ENCODE measurements at regions not wholly inside any gene's neighbourhood (a gene's known extent, or its start where the extent isn't known, plus 50 kb on each side); places are given as distances from the start of the nearest gene placed in this dataset.
"Not testable (repeated sequence)": the region's sequence is repeated elsewhere in the genome, so short reads cannot be mapped to it uniquely, and the experiment has no call there.

DNA sequence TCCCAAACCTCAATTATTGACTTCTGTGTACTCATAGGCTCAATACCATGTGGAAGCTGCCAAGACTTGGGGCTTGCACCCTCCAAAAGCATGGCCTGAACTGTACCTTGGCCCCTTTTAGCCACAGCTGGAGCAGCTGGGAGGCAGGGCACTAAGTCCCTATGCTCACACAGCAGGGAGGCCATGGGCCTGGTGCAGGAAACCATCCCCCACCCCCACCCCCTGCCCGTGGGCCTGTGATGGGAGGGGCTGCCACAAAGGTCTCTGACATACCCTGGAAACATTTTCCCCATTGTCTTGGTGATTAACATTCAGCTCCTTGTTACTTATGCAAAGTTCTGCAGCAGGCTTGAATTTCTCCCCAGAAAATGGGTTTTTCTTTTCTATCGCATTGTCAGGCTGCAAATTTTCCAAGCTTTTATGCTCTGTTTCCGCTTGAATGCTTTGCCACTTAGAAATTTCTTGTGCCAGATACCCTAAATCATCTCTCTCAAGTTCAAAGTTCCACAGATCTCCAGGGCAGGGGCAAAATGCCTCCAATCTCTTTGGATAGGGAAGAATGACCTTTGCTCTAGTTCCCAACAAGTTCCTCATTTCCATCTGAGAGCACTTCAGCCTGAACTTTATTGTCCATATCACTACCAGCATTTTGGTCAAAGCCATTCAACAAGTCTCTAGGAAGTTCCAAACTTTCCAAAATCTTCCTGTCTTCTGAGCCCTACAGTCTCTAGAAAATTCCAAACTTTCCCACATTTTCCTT, 141.8 kb downstream of the AHR start:
- not testable (repeated sequence) for H3K4me2 ChIP-seq (ENCODE audit: low read length); H3K9ac ChIP-seq (ENCODE audit: low read depth, low read length); H3K9me3 ChIP-seq (replicated peaks; ENCODE audit: low read length); H3K4me3 ChIP-seq (ENCODE audit: low read length); H3K4me1 ChIP-seq (ENCODE audit: control insufficient read depth, insufficient read depth, low read length); H3K27me3 ChIP-seq (ENCODE audit: control insufficient read depth, insufficient read depth, low read length); H3K36me3 ChIP-seq (ENCODE audit: insufficient read depth, low read length)

DNA sequence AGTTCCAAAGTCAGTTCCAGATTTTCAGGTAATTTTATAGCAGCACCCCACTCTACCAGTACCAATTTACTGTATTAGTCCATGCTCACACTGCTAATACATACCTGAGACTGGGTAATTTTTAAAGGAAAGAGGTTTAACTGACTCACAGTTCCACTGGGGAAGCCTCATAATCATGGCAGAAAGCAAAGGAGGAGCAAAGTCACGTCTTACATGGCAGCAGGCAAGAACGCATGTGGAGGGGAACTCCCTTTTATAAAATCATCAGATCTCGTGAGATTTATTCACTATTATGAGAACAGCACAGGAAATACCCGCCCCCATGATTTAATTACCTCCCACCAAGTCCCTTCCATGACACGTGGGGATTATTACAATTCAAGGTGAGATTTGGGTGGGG, 142.4 kb downstream of the AHR start:
- H3K36me3 ChIP-seq (ENCODE audit: insufficient read depth, low read length): no peaks in the 10 kb centered on the region
- peaks cover 9% of the 10 kb centered on the region for H3K4me1 ChIP-seq (ENCODE audit: control insufficient read depth, insufficient read depth, low read length)
- no peak overlapping the region for H3K4me3 ChIP-seq (ENCODE audit: low read length)
- H3K9ac ChIP-seq (ENCODE audit: low read depth, low read length): no peak overlapping the region
- no peaks in the 10 kb centered on the region for H3K9me3 ChIP-seq (replicated peaks; ENCODE audit: low read length)
- no peaks in the 10 kb centered on the region for H3K27me3 ChIP-seq (ENCODE audit: control insufficient read depth, insufficient read depth, low read length)
- H3K4me2 ChIP-seq (ENCODE audit: low read length): no peak overlapping the region

DNA sequence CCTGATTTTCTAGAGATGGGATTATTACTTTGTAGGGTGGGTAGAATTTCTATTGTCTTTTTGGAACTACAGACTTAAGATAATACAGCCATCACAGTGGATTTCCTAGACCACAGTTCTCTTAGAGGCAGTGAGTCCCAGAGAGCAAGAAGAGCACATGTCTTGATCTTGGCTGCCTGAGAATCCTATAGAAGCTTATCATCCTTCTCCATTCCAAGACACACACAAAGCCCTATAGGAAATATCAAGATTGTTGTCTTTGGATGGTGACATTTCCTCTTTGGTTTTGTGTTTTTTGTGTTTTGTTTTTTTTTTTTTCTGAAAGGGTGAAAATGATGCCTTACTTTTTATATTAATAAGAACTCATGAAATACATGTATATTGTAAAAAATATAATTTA, 143.1 kb downstream of the AHR start:
- no peak overlapping the region for H3K9ac ChIP-seq (ENCODE audit: low read depth, low read length)
- H3K4me1 ChIP-seq (ENCODE audit: control insufficient read depth, insufficient read depth, low read length): peaks cover 9% of the 10 kb centered on the region
- no peaks in the 10 kb centered on the region for H3K36me3 ChIP-seq (ENCODE audit: insufficient read depth, low read length)
- H3K27me3 ChIP-seq (ENCODE audit: control insufficient read depth, insufficient read depth, low read length): no peaks in the 10 kb centered on the region
- no peak overlapping the region for H3K4me2 ChIP-seq (ENCODE audit: low read length)
- no peaks in the 10 kb centered on the region for H3K9me3 ChIP-seq (replicated peaks; ENCODE audit: low read length)
- no peak overlapping the region for H3K4me3 ChIP-seq (ENCODE audit: low read length)

DNA sequence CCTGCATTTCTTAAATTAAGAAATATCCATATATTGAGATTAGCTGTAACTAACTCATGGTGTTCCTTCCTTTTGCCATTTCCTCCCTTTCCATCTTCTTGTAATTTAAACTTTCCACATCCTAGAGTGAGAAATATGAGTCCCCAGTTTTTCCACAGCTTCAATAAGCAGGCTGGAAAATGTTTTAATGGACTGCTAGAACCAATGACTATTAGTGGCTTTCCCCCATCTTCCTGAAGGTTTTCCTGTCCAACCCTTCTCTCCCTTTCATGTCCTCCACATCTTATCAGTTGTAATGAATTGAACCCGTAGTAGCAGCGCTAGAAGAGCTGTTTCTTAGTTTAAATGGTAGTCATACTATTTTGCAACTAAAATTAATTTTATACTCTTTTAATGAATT, 145.7 kb downstream of the AHR start:
- no peaks in the 10 kb centered on the region for H3K36me3 ChIP-seq (ENCODE audit: insufficient read depth, low read length)
- no peak overlapping the region for H3K9ac ChIP-seq (ENCODE audit: low read depth, low read length)

DNA sequence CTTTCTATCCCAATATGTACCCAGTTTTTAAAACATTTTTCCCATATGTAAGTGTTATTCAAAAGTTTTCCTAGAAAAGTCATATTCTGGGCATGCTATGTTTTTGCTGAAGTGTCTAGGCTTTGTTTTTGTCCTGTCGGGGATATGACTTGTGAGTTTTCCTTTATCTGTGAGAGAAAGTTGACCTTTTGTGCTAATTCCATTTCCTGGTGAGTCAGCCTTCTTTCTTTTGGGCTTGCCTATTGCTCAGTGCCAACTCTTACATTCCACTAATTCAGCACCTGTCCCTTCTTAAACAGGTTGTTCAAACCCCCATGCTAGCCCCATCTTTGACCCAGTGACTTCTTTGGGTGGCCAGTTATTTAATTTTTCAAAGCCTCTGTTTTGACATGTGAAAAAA, 146.2 kb downstream of the AHR start:
- no peak overlapping the region for H3K9ac ChIP-seq (ENCODE audit: low read depth, low read length)
- no peak overlapping the region for H3K4me3 ChIP-seq (ENCODE audit: low read length)
- H3K4me1 ChIP-seq (ENCODE audit: control insufficient read depth, insufficient read depth, low read length): peaks cover 9% of the 10 kb centered on the region
- no peaks in the 10 kb centered on the region for H3K27me3 ChIP-seq (ENCODE audit: control insufficient read depth, insufficient read depth, low read length)
- H3K36me3 ChIP-seq (ENCODE audit: insufficient read depth, low read length): no peaks in the 10 kb centered on the region
- no peaks in the 10 kb centered on the region for H3K9me3 ChIP-seq (replicated peaks; ENCODE audit: low read length)
- no peak overlapping the region for H3K4me2 ChIP-seq (ENCODE audit: low read length)

More for the DNA sequence above, 145.7 kb downstream of the AHR start:
- Histone ChIP-seq H3K9me3 (replicated peaks; ENCODE audit: low read length) (no peaks in the 10 kb centered on the region), H3K4me3 (ENCODE audit: low read length) (no peak overlapping the region), H3K4me2 (ENCODE audit: low read length) (no peak overlapping the region), H3K27me3 (ENCODE audit: control insufficient read depth, insufficient read depth, low read length) (no peaks in the 10 kb centered on the region), H3K4me1 (ENCODE audit: control insufficient read depth, insufficient read depth, low read length) (peaks cover 9% of the 10 kb centered on the region)

DNA sequence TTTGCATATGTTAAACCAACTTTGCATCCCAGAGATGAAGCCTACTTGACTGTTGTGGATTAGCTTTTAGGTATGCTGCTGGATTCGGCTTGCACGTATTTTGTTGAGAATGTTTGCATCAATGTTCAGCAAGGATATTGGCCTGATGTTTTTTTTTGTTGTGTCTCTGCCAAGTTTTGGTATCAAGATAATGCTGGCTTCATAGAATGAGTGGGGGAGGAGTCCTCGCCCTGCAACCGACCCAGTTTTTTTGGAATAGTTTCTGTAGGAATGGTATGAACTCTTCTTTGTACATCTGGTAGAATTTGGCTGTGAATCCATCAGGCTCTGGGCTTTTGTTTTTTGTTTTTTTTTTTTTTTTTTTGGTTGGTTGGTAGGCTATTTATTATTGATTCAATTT, 147.9 kb downstream of the AHR start:
- Histone ChIP-seq H3K4me3 (ENCODE audit: low read length) (no peak overlapping the region), H3K9me3 (replicated peaks; ENCODE audit: low read length) (no peaks in the 10 kb centered on the region), H3K4me1 (ENCODE audit: control insufficient read depth, insufficient read depth, low read length) (peaks cover 9% of the 10 kb centered on the region), H3K4me2 (ENCODE audit: low read length) (no peak overlapping the region), H3K9ac (ENCODE audit: low read depth, low read length) (no peak overlapping the region), H3K36me3 (ENCODE audit: insufficient read depth, low read length) (no peaks in the 10 kb centered on the region), H3K27me3 (ENCODE audit: control insufficient read depth, insufficient read depth, low read length) (no peaks in the 10 kb centered on the region)

DNA sequence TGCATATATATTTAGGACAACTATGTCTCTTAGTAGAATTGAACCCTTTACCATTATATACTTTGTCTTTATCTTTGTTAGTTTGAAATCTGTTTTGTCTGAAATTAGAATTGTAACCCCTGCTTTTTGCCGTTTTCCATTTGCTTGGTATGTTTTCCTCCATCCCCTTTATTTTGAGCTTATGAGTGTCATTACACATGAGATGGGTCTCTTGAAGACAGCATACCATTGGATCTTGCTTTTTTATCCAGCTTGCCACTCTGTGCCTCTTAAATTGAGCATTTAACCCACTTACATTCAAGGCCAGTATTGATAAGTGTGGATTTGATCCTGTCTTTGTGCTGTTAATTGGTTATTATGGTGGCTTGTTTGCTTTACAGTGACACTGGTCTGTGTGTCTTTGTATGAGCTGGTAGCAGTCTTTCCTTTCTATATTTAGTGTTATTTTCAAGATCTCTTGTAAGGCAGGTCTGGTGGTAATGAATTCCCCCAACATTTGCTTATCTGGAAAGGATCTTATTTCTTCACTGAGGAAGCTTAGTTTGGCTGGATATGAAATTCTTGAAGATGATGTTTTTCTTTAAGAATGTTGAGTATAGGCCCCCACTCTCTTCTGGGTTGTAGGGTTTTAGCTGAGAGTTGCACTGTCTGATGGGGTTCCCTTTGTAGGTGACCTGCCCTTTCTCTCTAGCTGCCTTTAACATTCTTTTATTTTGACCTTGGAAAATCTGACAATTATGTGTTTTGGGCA, 149.5 kb downstream of the AHR start:
- Histone ChIP-seq H3K36me3 (ENCODE audit: insufficient read depth, low read length) (no peaks in the 10 kb centered on the region), H3K4me2 (ENCODE audit: low read length) (no peak overlapping the region)

DNA sequence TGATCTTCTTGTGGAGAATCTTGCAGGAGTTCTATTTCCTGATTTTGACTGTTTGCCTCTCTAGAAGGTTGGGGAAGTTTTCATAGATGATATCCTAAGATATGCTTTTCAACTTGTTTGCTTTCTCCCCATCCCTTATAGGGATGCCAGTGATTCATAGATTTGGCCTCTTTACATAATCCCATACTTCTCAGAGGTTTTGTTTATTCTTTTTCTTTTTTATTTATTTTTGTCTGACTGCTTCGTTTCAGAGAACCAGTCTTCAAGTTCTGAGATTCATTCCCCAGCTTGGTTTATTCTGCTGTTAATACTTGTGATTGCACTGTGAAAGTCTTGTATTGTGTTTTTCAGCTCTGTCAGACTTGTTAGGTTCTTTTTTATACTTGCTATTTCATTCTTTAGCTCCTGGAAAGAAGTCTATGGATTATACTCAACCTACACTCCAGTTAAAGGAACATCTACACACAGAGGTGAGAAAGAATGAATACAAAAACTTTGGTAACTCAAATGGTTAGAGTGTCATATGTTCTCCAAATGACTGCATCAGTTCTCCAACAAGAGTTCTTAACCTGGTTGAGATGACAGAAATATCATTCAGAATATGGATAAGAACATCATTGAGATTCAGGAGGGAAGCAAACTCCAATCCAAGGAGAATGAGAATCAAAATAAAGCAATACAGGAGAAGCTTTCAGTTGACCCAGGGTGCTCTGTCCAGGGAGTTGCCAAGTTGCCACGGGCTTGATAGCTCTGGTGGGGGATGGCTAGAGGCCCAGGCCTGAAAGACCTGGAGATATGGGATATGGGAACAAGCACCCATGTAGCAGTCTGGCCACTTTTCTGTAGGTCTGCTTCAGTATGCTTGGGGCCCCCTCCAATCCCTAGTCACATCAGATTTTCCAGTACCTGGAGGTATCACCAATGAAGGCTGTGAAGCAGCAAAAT, 150.3 kb downstream of the AHR start:
- no peaks in the 10 kb centered on the region for H3K36me3 ChIP-seq (ENCODE audit: insufficient read depth, low read length)
- no peaks in the 10 kb centered on the region for H3K27me3 ChIP-seq (ENCODE audit: control insufficient read depth, insufficient read depth, low read length)
- no peak overlapping the region for H3K4me2 ChIP-seq (ENCODE audit: low read length)
- H3K9ac ChIP-seq (ENCODE audit: low read depth, low read length): no peak overlapping the region
- peaks cover 9% of the 10 kb centered on the region for H3K4me1 ChIP-seq (ENCODE audit: control insufficient read depth, insufficient read depth, low read length)
- no peak overlapping the region for H3K4me3 ChIP-seq (ENCODE audit: low read length)
- no peaks in the 10 kb centered on the region for H3K9me3 ChIP-seq (replicated peaks; ENCODE audit: low read length)

More for the DNA sequence above, 149.5 kb downstream of the AHR start:
- H3K9ac ChIP-seq (ENCODE audit: low read depth, low read length): no peak overlapping the region
- no peak overlapping the region for H3K4me3 ChIP-seq (ENCODE audit: low read length)
- no peaks in the 10 kb centered on the region for H3K9me3 ChIP-seq (replicated peaks; ENCODE audit: low read length)
- no peaks in the 10 kb centered on the region for H3K27me3 ChIP-seq (ENCODE audit: control insufficient read depth, insufficient read depth, low read length)
- H3K4me1 ChIP-seq (ENCODE audit: control insufficient read depth, insufficient read depth, low read length): peaks cover 9% of the 10 kb centered on the region

DNA sequence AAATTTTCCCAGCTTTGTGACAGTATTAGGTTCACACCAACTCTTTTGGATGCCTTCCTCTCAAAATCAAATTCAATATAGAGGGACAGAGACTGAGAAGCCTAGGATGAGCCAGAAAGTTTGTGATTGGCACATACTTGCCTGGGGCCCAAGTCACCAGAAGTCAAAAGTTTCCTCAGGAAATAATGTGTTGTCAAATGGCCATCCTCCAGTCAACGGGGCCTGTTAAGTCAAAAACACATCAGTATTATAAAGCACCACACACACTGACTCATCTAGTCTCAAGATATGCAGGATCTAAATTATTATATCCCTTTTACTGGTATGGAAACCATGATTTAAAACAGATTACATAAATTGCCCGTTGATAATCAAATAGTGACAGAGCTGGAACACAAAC, 158.1 kb downstream of the AHR start:
- H3K4me2 ChIP-seq (ENCODE audit: low read length): no peak overlapping the region
- no peaks in the 10 kb centered on the region for H3K4me1 ChIP-seq (ENCODE audit: control insufficient read depth, insufficient read depth, low read length)
- H3K27me3 ChIP-seq (ENCODE audit: control insufficient read depth, insufficient read depth, low read length): no peaks in the 10 kb centered on the region
- no peak overlapping the region for H3K9ac ChIP-seq (ENCODE audit: low read depth, low read length)
- H3K4me3 ChIP-seq (ENCODE audit: low read length): no peak overlapping the region
- no peaks in the 10 kb centered on the region for H3K36me3 ChIP-seq (ENCODE audit: insufficient read depth, low read length)
- no peaks in the 10 kb centered on the region for H3K9me3 ChIP-seq (replicated peaks; ENCODE audit: low read length)

DNA sequence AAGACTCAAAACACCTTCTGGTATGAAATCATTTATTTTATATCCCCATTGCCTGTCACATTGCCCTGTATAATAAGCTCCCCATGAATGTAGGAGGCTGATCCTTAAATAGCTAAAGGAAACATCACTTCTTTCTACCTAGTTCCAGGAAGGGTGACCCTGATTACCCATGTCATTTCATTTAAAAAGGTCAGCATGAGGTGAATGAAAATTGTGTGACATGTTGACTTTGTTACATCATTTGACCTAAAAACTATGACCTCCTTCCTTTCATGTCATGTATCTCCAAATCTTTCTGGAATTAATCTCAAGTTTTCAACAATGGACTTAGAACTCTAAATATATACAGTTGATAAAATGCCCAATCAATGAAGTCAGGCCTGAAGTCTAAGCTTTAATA, 161.5 kb downstream of the AHR start:
- Histone ChIP-seq H3K9me3 (replicated peaks; ENCODE audit: low read length) (no peaks in the 10 kb centered on the region), H3K4me3 (ENCODE audit: low read length) (no peak overlapping the region), H3K9ac (ENCODE audit: low read depth, low read length) (no peak overlapping the region), H3K4me1 (ENCODE audit: control insufficient read depth, insufficient read depth, low read length) (no peaks in the 10 kb centered on the region), H3K27me3 (ENCODE audit: control insufficient read depth, insufficient read depth, low read length) (no peaks in the 10 kb centered on the region), H3K4me2 (ENCODE audit: low read length) (no peak overlapping the region), H3K36me3 (ENCODE audit: insufficient read depth, low read length) (no peaks in the 10 kb centered on the region)

DNA sequence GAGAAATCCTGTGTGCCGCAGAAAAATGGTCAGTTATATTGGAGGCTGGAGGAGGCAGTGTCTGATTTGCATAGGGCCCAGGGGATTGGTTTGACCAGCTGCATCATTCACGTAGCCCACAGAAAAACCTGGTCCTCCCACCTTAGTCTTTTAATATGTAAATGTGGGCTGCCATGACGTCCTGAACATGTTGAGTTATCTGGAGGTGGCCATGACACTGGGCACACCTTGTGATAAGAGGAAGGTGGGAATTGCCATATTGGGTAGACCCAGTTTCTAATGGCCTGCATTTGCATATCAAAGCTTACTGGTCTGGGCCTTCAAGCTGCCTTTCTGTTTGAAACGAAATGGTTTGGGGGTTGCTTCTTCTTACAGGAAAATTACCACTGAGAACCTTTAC, 162.2 kb downstream of the AHR start:
- no peaks in the 10 kb centered on the region for H3K9me3 ChIP-seq (replicated peaks; ENCODE audit: low read length)
- H3K4me2 ChIP-seq (ENCODE audit: low read length): no peak overlapping the region
- H3K4me3 ChIP-seq (ENCODE audit: low read length): no peak overlapping the region
- no peaks in the 10 kb centered on the region for H3K4me1 ChIP-seq (ENCODE audit: control insufficient read depth, insufficient read depth, low read length)
- no peak overlapping the region for H3K9ac ChIP-seq (ENCODE audit: low read depth, low read length)
- no peaks in the 10 kb centered on the region for H3K36me3 ChIP-seq (ENCODE audit: insufficient read depth, low read length)
- H3K27me3 ChIP-seq (ENCODE audit: control insufficient read depth, insufficient read depth, low read length): no peaks in the 10 kb centered on the region

Measured in skeletal muscle satellite cell (primary cell).